IMR-90 (cell line): ENCODE measurements at regions not wholly inside any gene's neighbourhood (a gene's known extent, or its start where the extent isn't known, plus 50 kb on each side); places are given as distances from the start of the nearest gene placed in this dataset.

Experiments
- ATAC-seq: fragments of 200-7000 bp; cut with Tn5 transposase; 2 replicates; pipeline ENCODE4 v1.9.1; 2020; ENCODE audit warnings: low read depth, mild to moderate bottlenecking, moderate library complexity
- BruUV-seq: library from RNA; stranded (reverse); fragments of 400-500 nt; replicated peaks from 2 replicates; lab custom pipeline; 2021; lab: Mats Ljungman, UMichigan
- CTCF ChIA-PET: fragments of 300-600 bp; formaldehyde crosslinking; extraction: SDS; loops from one replicate; lab custom pipeline; 2021; ENCODE audit warnings: antibody characterized with exemption; lab: Yijun Ruan, JAX
- POLR2A ChIA-PET: fragments of 300-600 bp; sonication (Branson Sonifier 250); formaldehyde crosslinking; loops from one replicate; lab custom pipeline; 2022; ENCODE audit warnings: antibody characterized with exemption; ENCODE audit not compliant: unreplicated experiment; lab: Charles Lee
- DNase-seq: peaks from one replicate; pipeline ENCODE4 v3.0.0; 2013
- H2AFZ ChIP-seq: replicated peaks from 2 replicates; pipeline ENCODE3; 2013; ENCODE audit warnings: low read length, mild to moderate bottlenecking; ENCODE audit not compliant: poor library complexity
- H2AK5ac ChIP-seq: 2 replicates; pipeline ENCODE4 v1.6.1; 2013; ENCODE audit warnings: low read depth, low read length, inconsistent platforms
- H2AK9ac ChIP-seq: replicated peaks from 2 replicates; pipeline ENCODE3; 2013; ENCODE audit warnings: mild to moderate bottlenecking, low read depth, low read length, moderate library complexity; ENCODE audit not compliant: poor library complexity
- H2BK120ac ChIP-seq: 2 replicates; pipeline ENCODE4 v1.6.1; 2013; ENCODE audit warnings: low read depth, low read length, inconsistent platforms
- H2BK15ac ChIP-seq: 3 replicates; pipeline ENCODE4 v1.6.1; 2013; ENCODE audit warnings: low read depth, low read length, inconsistent platforms
- H2BK20ac ChIP-seq: 2 replicates; pipeline ENCODE4 v1.6.1; 2013; ENCODE audit warnings: low read depth, mild to moderate bottlenecking, inconsistent platforms, low read length, moderate library complexity
- H2BK5ac ChIP-seq: 2 replicates; pipeline ENCODE4 v1.6.1; 2013; ENCODE audit warnings: mild to moderate bottlenecking, low read depth, low read length, inconsistent platforms; ENCODE audit not compliant: poor library complexity, severe bottlenecking
- H3K14ac ChIP-seq: replicated peaks from 2 replicates; pipeline ENCODE4 v1.6.1; 2013; ENCODE audit warnings: low read depth, low read length, inconsistent platforms
- H3K18ac ChIP-seq: 2 replicates; pipeline ENCODE4 v1.6.1; 2013; ENCODE audit warnings: low read depth, low read length, control low read depth
- H3K23ac ChIP-seq: 2 replicates; pipeline ENCODE4 v1.6.1; 2013; ENCODE audit warnings: low read depth, low read length, inconsistent platforms
- H3K27ac ChIP-seq: 2 replicates; pipeline ENCODE4 v1.5.1; 2013; ENCODE audit warnings: mild to moderate bottlenecking, control low read depth, low read length; ENCODE audit not compliant: insufficient read depth
- H3K27me3 ChIP-seq: 2 replicates; pipeline ENCODE4 v1.6.1; 2013; ENCODE audit warnings: low read length; ENCODE audit not compliant: control insufficient read depth, insufficient read depth
- H3K36me3 ChIP-seq: 2 replicates; pipeline ENCODE4 v1.6.1; 2013; ENCODE audit warnings: low read length, mixed read lengths; ENCODE audit not compliant: control insufficient read depth, insufficient read depth
- H3K4ac ChIP-seq: 2 replicates; pipeline ENCODE4 v1.6.1; 2013; ENCODE audit warnings: low read depth, low read length, inconsistent platforms
- H3K4me1 ChIP-seq: 2 replicates; pipeline ENCODE4 v1.6.1; 2013; ENCODE audit warnings: low read length, mixed read lengths; ENCODE audit not compliant: control insufficient read depth, insufficient read depth
- H3K4me2 ChIP-seq: 2 replicates; pipeline ENCODE4 v1.6.1; 2013; ENCODE audit warnings: low read depth, mild to moderate bottlenecking, control low read depth, low read length, moderate library complexity
- H3K4me3 ChIP-seq: 2 replicates; pipeline ENCODE4 v1.5.1; 2013; ENCODE audit warnings: low read depth, mild to moderate bottlenecking, control low read depth, low read length, moderate library complexity; ENCODE audit not compliant: insufficient read depth
- H3K56ac ChIP-seq: 2 replicates; pipeline ENCODE4 v1.6.1; 2013; ENCODE audit warnings: low read length, inconsistent platforms; ENCODE audit not compliant: insufficient read depth; ENCODE audit errors: extremely low read depth
- H3K79me1 ChIP-seq, 2 experiments: 2 replicates each; pipeline ENCODE4 v1.6.1; 2013; ENCODE audit warnings: low read length in 2 of 2, inconsistent platforms in 1 of 2, low read depth in 1 of 2
- H3K9ac ChIP-seq: 2 replicates; pipeline ENCODE4 v1.6.1; 2013; ENCODE audit warnings: low read depth, low read length, control low read depth
- H3K9me1 ChIP-seq: 2 replicates; pipeline ENCODE4 v1.6.1; 2013; ENCODE audit warnings: low read length, inconsistent platforms; ENCODE audit not compliant: insufficient read depth
- H3K9me3 ChIP-seq: 2 replicates; pipeline ENCODE4 v1.6.1; 2013; ENCODE audit warnings: low read length; ENCODE audit not compliant: control insufficient read depth, insufficient read depth
- H4K20me1 ChIP-seq: 2 replicates; pipeline ENCODE4 v1.6.1; 2013; ENCODE audit warnings: low read length, inconsistent platforms; ENCODE audit not compliant: insufficient read depth
- H4K5ac ChIP-seq: 2 replicates; pipeline ENCODE4 v1.6.1; 2013; ENCODE audit warnings: mild to moderate bottlenecking, low read depth, low read length, control low read depth
- H4K8ac ChIP-seq, 2 experiments: 2 replicates each; pipeline ENCODE4 v1.6.1; 2013; ENCODE audit warnings: low read depth in 2 of 2, low read length in 2 of 2, control low read depth in 1 of 2, inconsistent platforms in 1 of 2
- H4K91ac ChIP-seq: 2 replicates; pipeline ENCODE4 v1.6.1; 2013; ENCODE audit warnings: low read depth, low read length, inconsistent platforms; ENCODE audit not compliant: insufficient read depth
- MAFK ChIP-seq: IDR thresholded peaks from 2 replicates; pipeline ENCODE4 v1.6.1; 2012; ENCODE audit warnings: low read depth, low read length, improper control_type of control experiment
- MXI1 ChIP-seq: IDR thresholded peaks from 2 replicates; pipeline ENCODE4 v1.6.1; 2012; ENCODE audit warnings: low read depth, mild to moderate bottlenecking, low read length, moderate library complexity, borderline replicate concordance
- RFX5 ChIP-seq: IDR thresholded peaks from 2 replicates; pipeline ENCODE4 v1.8.0; 2012; ENCODE audit warnings: low read depth, mild to moderate bottlenecking, low read length, moderate library complexity
- WGBS, 2 experiments: methylation state at CpG; one replicate each; pipeline versions ENCODE4 v1.1.5 to v1.1.7; 2013; ENCODE audit warnings: missing lambda C conversion rate in 2 of 2; ENCODE audit not compliant: insufficient read length in 1 of 2; ENCODE audit errors: extremely low coverage in 2 of 2; 5-methylcytosine and 5-hydroxymethylcytosine counted together
- dilution Hi-C: fragments of 300-500 bp; cut with HindIII; formaldehyde crosslinking; loops from one replicate; pipeline ENCODE4 v1.14.3; 2018; ENCODE audit warnings: low sequenced_read_pairs; ENCODE audit not compliant: unreplicated experiment
- in situ Hi-C: fragments of 300-500 bp; cut with MboI; formaldehyde crosslinking; loops from 3 replicates; pipeline ENCODE4 v1.14.3; 2019; ENCODE audit warnings: low sequenced_read_pairs, inconsistent platforms, mixed read lengths
- intact Hi-C: fragments of 100-400 bp; cut with micrococcal nuclease; formaldehyde crosslinking; loops from 2 replicates; pipeline ENCODE4 v1.10.0; 2022

DNA sequence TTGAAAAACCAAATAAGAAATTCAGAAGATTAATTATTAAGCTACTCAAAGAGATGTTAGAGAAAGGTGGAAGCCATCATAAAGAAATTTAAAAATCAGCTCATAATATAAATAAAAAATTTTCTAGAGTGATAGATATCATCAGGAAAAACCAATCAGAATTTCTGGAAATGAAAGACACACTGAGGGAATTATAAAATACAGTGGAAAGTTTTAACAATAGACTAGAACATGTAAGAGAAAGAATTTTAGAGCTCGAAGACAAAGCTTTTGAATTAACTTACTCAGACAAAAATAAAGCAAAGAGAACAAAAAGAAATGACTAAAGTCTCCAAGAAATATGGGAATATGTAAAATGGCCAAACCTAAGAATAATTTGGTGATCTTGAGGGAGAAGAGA is 1926.9 kb upstream of the RAG2 start:
- no peaks in the 10 kb centered on the region for H3K36me3 ChIP-seq
- H3K4me3 ChIP-seq: no peak overlapping the region
- H3K23ac ChIP-seq: no peak overlapping the region
- intact Hi-C loops (no loop called here), in situ Hi-C loops (no loop called here), dilution Hi-C loops (no loop called here)
- BruUV-seq: no TSS peak
- H2AK5ac ChIP-seq: no peak overlapping the region
- H3K14ac ChIP-seq: no peak overlapping the region
- H3K9me1 ChIP-seq: no peaks in the 10 kb centered on the region
- H3K4me2 ChIP-seq: no peak overlapping the region
- no peak overlapping the region for H3K4ac ChIP-seq
- H3K56ac ChIP-seq: no peak overlapping the region
- TF ChIP-seq MAFK (no peak), RFX5 (no peak), MXI1 (no peak)
- H4K91ac ChIP-seq: no peak overlapping the region
- H2BK5ac ChIP-seq: no peak overlapping the region
- H2AK9ac ChIP-seq: no peak overlapping the region
- no peak overlapping the region for H3K18ac ChIP-seq
- ATAC-seq (no peak), DNase-seq (no peak)
- H4K8ac ChIP-seq: no peak overlapping the region
- H4K20me1 ChIP-seq: no peaks in the 10 kb centered on the region
- no peak overlapping the region for H2BK120ac ChIP-seq
- no peak overlapping the region for H2BK15ac ChIP-seq
- no peak overlapping the region for H3K27ac ChIP-seq
- POLR2A ChIA-PET: interaction anchor here (0.9 kb wide), 1 partner anchor 543 kb away, joined by 3 read pairs; no protein-coding TSS in a partner anchor
- H3K9me3 ChIP-seq: 0 out of 2 replicates have a peak, but pooled peaks cover 2% of the 10 kb centered on the region
- CTCF ChIA-PET: no interaction called here
- H3K79me1 ChIP-seq: no peaks in the 10 kb centered on the region
- no peak overlapping the region for H2BK20ac ChIP-seq
- H2AFZ ChIP-seq: no peak overlapping the region
- H4K5ac ChIP-seq: no peak overlapping the region
- no peaks in the 10 kb centered on the region for H3K27me3 ChIP-seq
- H3K9ac ChIP-seq: no peak overlapping the region
- H3K4me1 ChIP-seq: no peaks in the 10 kb centered on the region
- no CpG with 5 or more reads among the region's 1 CpG for WGBS, 2 experiments
